GM04503 (cell line): ENCODE measurements at regions not wholly inside any gene's neighbourhood (a gene's known extent, or its start where the extent isn't known, plus 50 kb on each side); places are given as distances from the start of the nearest gene placed in this dataset.

Source experiments
- DNase-seq: peaks from one replicate; pipeline ENCODE4 v3.0.0-alpha.2; 2012; ENCODE audit warnings: low read depth

DNA sequence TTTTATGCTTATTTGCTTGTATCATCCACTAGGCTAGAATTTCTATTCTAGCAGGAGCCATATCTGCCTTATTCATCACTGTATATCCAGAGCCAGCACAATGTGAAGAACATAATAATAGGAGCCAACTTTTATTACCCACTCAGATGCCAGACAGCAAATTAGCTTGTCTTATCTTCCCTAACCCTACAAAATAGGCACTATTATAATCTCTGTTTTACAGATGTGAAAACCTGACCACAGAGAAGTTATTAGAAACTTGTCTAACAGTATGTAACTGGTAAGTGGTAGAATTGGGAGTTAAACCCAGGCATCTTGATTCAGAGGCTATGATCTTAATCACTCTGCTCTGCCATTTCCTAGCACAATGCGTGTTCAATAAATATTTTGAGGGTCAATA is 579.5 kb downstream of the CAAP1 start:
- DNase-seq: no peak

DNA sequence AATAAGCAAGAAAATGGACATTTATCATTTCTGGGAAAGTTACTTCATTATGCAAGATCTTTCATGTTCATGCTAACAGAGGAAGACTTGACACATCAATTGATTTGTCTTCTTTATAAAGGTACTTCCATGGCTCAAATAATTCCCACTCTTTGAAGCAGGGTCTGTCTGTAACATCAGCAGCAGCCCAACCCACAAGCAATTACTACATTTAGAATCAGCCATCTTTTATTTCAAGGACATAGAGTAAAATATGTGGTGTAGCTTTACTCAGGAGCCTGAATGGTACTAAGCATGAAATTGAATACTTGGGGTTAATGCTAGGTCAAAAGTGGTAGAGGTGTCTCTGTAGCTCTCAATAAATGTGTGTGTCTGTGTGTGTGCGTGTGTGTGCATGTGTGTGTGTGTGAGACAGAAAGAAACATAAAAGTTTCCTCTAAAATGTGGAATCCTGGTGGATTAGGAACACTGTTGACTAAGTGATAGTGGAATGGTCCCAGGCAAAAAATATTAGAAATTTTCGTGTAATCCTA is 581.1 kb downstream of the CAAP1 start:
- DNase-seq: no peak

DNA sequence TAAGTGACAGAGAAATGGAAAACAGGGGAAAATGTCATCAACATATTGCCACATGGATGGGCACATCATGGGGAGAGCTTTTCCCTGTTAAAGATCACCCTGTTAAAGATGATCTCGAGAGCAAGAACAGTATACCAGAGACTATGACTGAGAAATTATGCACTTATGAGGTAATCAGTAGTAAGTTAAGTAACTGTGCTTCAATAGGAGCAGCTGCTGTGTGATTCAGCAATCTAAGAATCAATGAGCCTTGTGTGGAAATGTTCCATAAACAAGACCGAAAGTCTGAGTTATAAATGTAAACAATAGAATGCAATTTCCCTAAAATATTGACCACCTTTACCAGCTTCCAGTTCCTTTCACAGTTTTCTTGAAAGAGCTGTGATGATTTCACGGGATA is 582.3 kb downstream of the CAAP1 start:
- DNase-seq: no peak

DNA sequence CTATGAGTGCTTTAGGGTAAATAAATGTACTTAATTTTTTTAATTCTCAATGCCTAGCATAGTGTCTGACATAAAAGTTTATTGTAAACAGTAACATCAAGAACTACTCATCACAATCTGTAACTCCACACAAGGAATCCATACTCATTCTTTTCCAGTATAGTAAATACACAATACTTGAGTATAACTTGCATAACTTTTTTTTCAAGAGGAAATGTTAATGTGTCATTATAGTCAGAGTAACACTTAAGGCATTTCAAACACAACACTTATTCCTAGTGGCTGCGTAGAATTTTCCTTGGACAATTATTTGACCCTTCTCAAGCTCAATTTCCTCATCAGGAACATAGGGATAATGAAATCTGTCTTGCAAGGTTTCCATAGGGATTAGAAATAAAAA is 584.3 kb downstream of the CAAP1 start:
- no peak for DNase-seq

DNA sequence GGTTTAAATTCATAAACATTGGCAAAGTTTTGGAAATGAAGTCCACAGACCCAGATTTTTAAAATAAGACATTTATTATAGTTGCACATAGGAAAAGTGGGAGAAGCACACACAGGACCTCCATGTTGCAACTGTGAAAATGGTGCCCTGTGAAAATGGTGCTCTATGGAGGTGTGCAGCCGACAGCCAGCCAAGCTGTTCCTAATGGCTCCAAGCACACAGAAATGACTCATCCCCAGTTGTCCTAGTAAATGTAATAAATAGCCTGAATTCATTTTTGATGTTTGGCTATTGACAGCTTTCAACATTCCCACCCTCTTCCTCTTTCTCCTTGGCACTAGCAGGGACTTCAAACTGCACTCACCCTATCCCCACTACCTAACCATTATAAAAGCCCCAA is 590.9 kb downstream of the CAAP1 start:
- no peak for DNase-seq

DNA sequence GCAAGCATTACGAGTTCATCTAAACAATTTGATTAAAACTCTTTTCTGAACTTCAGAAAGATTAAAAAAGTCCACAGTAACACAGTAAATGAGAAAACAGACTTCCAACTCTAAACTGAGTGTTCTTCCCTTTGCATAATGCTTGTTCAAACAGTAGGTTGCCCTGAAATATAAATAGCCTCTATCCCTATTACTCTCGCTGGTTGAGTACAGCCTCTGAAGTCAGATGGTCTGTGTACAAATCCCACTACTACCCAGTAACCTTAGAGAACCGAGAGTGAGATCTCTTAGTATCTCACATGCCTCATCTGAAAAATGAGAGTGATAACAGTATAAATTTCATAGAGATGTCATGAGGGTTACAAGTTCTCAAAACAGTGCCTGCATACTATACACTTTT is 591.6 kb downstream of the CAAP1 start:
- DNase-seq: no peak

DNA sequence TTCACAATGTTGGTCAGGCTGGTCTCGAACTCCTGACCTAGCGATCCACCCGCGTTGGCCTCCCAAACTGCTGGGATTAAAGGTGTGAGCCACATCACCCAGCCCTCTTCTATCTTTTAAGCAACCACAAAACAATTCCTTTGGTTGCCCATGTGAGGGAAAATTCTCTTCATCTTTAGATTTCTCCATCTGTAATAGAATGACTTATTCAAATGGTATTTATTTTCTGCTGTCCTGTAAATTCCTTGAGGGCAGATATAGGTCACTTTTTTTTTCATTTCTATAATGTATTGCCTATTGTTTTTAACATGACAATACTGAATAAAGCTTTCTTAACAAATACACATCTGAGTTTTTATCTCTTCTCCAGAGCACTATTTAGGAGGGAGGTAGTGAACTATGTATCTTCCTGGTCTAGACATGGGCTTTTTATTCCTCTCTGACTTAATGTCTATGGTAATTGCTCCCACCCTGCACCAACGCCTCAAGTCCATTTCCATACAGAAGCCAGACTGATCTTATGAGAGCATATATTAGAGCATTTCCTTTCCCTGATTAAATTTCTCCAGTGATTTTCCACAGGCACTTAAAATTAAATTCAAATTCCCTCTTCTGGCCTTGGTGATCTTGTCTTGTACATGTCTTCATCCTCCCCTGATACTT is 595.6 kb downstream of the CAAP1 start:
- DNase-seq: peak; percentile 25

DNA sequence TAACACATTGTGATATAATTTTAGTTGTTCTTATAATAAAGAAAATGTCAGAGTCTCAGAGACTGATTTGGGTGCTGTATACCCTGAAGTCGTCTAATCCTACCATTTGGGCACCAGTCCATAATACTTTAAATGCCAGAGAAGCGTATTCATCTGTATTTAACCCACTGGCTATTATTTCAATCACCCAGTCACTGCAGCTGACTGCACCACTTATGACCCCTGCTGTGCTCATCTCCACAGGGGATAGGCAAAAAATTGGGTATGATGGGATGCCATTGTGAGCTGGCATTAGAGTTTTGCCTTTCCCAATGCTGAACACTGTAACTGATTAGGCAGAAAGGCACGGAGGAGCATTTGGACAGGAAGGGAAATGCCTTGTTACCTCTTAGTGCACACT is 599.7 kb downstream of the CAAP1 start:
- DNase-seq: no peak

DNA sequence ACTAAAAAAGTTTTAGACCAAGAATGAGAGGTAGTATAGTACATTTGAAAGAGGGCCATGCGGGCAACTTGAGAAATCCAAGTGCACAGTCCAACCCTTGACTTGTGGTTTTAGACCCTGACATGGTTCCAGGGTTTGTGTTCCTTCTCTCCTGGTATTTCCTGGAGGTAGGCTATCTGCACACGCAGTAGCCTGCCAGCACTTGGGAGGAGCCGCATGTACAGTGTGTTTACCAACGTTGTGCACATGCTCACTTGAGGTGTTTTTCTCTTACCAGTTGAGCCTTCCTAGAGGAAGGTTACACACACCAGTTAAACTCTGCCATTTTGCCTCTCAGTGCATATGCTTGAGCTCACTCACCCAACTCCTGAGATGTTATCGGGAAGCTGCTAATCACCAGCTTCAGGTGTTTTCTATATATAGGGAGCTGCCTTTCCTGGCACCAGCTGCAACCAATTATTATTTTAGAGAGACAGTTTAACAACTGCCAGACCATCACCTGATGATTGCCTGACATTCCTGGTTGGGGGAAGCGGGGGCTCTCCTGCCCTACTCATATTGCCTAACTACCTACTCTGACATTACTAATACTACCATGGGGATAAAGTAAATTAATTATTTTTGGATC is 593.4 kb upstream of the TUSC1 start:
- no peak for DNase-seq

DNA sequence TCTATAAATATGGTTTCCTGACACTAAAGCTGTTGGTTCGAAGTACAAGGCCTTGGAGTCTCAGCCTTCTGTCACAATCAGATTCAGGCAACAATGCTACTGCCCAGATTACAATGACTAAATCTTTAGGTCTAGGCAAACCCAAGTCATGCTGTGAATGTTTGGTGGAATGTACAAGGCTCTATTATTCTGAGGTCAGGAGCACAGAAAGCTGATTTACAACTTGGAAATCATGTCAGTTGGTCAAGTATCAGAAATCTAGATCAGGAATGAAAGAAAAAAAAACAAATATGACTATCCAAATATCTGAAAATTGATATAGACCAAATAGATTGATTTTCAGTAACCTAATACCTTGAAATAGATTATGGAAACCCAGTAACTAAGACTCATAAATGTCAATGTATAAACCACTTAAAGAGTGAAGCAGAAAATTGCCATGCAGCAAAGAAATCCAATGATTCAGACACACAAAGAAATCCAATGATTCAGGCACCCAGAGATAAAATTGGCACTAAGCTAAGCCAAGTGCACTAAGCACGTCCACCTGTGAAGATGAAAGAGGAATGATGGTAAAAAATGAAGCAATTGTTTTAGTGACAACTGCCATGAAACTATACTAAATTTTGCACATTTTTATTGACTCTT is 588.0 kb upstream of the TUSC1 start:
- DNase-seq: no peak

DNA sequence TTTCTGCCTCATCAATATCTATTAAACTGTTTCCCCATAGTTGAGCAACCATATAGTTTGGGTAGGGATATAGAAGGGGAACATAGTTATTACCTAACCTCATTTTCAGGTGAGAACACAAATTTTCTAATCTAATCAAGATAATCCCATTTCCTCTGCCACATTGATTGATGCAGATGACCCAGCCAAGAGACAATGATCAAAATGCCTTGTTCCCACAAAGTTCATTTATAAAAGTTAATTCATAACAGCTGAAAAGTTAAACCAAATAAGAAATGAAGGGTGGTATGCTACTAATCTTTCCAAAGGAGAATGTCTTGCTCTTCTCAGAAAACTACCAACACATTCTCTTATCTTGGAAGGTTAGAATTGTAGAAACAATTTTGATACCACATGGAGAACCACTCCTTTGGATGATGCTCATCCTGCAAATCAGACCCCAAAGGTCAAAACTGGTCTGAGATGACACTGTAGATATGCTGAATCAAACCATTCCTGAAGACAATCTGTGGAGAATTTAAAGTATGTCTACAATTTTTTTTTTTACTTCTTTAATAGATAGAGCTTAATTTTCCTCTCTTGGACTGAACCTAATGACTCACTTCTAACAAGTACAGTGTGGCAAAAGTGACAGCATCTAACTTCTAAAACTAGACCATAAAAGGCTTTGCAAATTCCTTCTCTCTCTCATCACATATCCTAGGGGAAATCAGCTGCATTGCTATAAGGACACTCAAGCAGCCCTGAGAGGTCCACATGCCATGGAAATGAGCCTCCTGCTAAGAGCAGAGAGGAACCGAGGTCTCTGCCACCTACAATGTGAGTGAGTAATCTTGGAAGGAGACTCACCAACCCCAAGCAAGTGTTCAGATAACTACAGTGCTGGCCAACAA is 586.7 kb upstream of the TUSC1 start:
- peak; percentile 99 for DNase-seq

DNA sequence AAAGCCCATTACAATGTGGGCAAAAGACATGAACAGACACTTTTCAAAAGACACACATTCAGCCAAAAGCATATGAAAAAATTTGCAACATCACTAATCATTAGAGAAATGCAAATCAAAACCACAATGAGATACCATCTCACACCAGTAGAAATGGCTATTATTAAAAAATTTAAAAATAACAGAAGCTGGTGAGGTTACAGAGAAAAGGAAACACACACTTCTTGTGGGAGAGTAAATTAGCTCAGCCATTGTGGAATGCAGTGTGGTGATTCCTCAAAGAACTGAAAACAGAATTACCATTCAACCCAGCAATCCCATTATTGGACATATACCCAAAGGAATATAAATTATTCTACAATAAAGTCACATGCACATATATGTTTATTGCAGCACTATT is 585.2 kb upstream of the TUSC1 start:
- DNase-seq: no peak

DNA sequence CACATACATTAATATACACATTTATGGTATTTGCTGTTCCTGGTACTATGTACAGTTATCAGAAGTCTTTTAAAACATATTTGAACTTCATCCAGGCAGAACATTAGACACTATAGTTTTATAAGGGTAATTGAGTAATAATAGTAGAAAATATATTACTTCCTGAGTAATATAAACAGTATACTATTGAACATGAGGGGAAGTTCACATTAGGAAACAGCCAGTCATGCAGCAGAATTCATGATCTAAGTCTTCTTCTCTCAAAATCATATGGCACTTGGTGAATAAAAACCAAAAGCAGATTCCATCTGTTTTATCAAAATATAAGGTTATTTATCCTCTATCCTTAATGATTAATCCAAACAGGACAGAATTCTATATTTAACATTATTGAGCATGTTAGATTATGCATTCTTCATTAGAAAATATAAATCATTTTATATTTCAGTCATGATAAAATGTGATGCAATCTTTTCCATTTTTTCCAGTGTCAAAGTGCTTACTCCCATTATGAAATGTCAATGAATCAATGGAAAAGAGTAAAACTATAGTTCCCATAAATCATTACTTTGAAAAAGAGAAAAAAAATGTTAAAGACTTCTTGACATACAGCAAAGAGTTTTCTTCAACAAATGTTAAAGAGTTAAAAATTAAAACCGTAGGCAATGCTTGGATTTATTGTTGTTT is 584.3 kb upstream of the TUSC1 start:
- no peak for DNase-seq

DNA sequence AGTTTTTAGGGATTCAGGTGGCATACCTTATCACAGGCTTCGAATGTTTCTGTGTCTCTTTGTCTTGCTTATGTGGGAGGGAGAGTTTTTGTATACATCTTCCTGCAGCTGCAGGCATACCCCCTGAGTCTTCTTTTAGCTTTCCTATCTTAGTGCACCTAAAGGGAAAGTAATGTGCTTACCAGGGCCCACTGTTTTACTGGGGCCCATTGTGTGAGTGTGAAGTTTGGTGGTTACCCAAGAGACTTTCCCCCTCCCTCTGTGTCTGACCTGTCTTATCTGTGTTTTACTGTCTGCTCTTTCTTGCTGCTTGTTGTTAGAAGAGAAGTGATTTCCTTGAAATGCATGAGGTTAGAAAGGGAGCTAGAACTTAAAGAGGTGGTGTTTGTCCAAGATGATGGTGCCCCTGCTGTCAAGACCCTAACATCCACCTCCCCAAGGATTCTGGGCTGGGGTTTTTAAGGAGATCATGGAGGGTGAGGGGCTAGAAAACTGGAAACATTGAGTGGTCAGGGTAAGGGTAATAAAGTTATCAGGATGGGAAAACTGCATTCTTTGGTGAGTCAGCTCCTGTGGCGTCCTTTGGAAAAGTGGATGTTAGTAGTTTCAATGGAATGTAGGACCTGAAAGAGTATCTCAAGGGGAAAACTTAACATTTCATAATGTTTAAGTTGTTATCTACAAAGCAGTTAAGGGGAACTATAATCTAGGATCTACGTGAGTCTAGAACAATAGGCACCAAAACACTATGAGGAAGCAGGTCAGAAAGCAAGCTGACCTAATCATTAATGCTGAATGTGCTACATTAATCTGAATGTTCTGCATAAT is 583.5 kb upstream of the TUSC1 start:
- peak; percentile 60 for DNase-seq

DNA sequence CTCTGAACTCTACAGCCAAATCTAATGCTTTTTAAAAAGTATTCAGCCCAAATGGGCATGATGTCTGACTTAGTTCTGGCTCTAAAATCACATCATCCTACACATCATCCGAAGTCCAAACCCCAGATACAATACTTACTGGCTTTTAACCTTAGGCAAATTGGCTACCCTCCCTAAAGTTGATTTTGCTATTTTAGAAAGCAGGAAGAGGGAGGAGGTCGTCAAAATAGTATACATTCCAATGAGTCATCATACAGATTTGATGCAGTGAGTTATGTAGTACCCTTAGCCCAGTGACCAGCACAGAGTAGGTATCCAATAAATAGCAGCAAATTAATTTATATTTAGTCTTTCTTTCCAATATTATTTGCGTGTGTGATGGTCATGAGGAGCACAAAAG is 582.0 kb upstream of the TUSC1 start:
- no peak for DNase-seq

DNA sequence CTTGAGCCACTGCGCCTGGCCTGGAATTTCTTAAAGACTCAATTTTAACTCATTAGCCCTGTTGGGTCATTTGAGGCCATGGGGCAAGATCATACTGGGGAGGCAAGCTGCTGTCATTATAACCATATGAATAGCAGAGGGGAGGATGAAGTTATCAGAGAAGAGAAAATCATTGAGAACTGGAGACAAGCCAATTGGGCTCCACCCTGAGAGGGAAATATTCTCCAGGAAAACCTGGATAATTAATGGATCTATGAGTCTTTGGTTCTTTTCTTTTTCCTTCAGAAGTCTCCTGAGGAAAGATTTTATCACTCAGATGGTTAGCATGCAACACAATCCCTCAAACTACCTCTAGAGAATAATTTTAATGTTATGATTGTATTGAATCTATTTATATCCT is 569.6 kb upstream of the TUSC1 start:
- no peak for DNase-seq

DNA sequence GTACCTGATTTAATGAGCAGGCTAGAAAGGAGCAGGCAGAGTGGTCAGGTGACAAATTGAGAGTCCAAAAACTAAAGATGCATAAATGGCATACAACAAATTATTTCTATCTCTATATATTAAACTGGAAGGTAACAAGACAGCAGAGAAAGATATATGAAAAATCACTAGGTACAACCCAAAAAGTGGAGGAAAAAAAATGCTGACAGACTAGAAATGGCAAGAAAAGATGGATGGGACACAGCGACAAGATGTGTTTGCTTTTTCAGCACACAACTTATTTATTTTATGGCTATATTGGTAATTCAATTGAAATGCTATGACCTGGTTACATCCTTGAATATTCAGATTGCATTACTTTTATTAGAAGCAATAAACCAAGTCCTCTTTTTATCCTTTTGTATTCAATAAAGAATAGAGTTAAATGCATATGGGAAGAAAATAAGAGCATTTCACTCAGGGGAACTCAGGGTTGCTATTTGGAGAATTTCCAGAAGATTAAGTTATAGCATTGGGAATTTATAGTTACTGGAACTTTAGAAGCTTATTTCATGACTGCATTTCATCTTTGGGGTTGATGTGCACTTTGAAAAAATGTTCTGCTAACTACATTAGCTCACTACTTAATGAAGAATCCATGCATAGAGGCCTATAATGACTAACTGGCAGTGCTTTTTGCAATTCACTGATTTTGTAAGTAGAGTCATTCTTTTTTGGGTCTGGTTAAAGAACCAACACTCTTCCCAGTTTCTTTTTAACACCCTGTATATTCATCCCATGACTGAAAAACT is 566.6 kb upstream of the TUSC1 start:
- no peak for DNase-seq

DNA sequence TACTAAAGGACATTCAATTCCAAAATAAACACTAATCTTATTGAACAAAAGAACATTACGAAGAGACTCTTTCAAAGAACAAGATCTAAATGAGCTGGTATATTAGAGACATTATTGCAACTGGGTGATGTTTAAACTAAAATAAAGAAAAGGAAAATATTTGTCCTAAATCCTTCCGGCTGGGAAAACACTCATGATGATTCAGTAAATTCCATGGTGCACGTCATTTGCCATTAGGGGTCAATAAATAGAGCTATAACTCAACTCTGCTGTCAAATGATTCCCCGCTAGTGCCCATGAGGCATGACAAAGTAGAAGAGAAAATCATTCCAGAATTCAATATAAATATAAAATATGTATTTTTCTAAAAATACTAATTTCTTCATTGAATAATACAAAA is 565.5 kb upstream of the TUSC1 start:
- DNase-seq: no peak

DNA sequence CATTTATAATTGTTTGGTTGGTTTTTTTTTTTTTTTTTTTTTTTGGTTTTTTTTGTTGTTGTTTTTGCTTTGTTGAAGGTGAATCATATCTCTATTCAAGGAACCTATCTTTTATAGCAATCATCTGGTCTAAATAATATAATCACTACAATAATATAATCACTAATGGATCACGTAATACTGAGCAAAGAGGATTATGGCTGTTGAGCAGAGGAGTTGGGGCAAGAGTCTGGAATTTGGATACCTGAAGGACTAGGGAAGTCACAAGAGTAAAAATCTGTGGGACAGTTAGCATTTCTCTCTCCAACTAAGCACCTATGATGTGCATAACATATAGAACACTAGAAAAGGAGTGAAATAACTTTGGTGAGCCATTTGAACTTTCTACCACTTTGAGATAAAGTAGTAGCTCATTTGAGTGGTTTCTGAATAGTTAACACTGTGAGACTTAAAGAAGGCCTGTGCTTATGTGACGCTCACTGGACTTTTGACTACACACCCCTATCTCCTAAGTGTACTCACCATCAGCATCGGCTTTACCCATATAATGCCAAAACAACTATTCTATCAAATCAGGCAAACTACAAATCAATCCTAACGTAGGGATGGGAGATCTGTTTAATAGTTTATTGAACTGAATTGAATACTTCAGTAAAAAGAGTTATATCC is 564.9 kb upstream of the TUSC1 start:
- DNase-seq: no peak

DNA sequence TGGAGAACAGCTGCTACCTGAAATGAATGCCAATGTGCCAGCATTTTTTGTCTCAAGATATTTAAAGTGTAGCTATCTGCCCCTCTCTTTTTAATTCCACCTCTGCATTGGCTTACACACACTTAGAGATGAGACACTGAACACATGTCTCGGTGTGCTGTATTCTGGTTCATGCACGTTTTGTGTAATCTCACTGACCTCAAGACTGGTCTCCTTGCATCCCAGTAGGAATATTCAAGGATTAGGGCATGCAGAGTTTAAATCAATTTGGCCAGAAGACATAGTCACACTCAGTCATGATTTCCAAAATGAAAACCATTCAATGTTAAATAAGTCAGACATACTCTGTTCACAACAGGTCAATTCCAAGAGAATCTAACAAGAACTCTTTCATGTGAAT is 561.8 kb upstream of the TUSC1 start:
- DNase-seq: no peak
